Endothelial cell of umbilical vein (primary cell): ENCODE measurements at regions not wholly inside any gene's neighbourhood (a gene's known extent, or its start where the extent isn't known, plus 50 kb on each side); places are given as distances from the start of the nearest gene placed in this dataset.

Experiments
- FOS ChIP-seq: IDR thresholded peaks from 2 replicates; pipeline ENCODE4 v1.6.1; 2011; ENCODE audit warnings: mild to moderate bottlenecking, low read length, moderate library complexity, borderline replicate concordance; ENCODE audit not compliant: insufficient read depth
- GATA2 ChIP-seq: IDR thresholded peaks from 2 replicates; pipeline ENCODE4 v1.7.0; 2011; ENCODE audit warnings: low read depth, mild to moderate bottlenecking, moderate library complexity, mixed read lengths, low read length; ENCODE audit not compliant: insufficient read length, insufficient read depth
- JUN ChIP-seq: IDR thresholded peaks from 2 replicates; pipeline ENCODE4 v1.6.1; 2011; ENCODE audit warnings: borderline replicate concordance, low read depth; ENCODE audit not compliant: insufficient read length, insufficient read depth
- MYC ChIP-seq: IDR thresholded peaks from one replicate; pipeline ENCODE4 v1.6.1; 2011; ENCODE audit warnings: mild to moderate bottlenecking, low read depth, low read length
- POLR2A ChIP-seq: IDR thresholded peaks from 2 replicates; pipeline ENCODE4 v1.6.1; 2012; ENCODE audit warnings: low read depth, mild to moderate bottlenecking, control low read depth, low read length
- POLR2AphosphoS5 ChIP-seq: IDR thresholded peaks from 2 replicates; pipeline ENCODE4 v1.6.1; 2012; ENCODE audit warnings: low read depth, mild to moderate bottlenecking, control low read depth, low read length, moderate library complexity; ENCODE audit not compliant: insufficient read depth
- TF ChIP-seq, protein P1 (sequence below), 2 donors: IDR thresholded peaks; 1 replicate in 1 of 2; 2 replicates in 1 of 2; pipeline ENCODE4 v1.5.1; 2011; ENCODE audit warnings: low read length in 2 of 2, mild to moderate bottlenecking in 2 of 2, moderate library complexity in 2 of 2, control low read depth in 1 of 2, inconsistent platforms in 1 of 2, low read depth in 1 of 2; ENCODE audit not compliant: insufficient read depth in 1 of 2; ENCODE audit errors: extremely low read depth in 1 of 2
- TF ChIP-seq, protein P2 (sequence below): IDR thresholded peaks from 2 replicates; pipeline ENCODE4 v1.6.1; 2011; ENCODE audit not compliant: insufficient read depth, insufficient read length

DNA sequence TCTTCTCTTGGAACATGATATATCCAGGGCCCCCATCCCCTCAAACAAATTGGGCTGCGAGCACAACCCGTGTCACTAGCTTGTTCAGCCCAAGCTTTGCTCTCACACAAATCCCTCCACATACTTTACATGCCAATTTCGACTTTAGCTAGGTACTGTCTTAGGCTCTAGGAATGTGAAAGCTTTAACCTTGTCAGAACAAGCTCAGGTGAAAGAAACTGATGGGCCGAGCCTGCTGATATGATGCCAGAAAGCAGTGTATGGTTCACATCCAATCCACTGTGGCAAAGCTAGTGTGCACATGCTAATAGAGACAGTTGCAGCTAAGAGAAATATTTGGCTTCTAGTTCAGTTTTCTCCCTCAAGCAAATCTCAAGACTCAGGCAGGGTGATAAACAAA is 79.5 kb downstream of the TNFSF18 start:
- TF ChIP-seq JUN (no peak), FOS (no peak), POLR2AphosphoS5 (no peak), POLR2A (no peak), GATA2 (no peak), MYC (no peak)
- TF ChIP-seq, protein P1, sequence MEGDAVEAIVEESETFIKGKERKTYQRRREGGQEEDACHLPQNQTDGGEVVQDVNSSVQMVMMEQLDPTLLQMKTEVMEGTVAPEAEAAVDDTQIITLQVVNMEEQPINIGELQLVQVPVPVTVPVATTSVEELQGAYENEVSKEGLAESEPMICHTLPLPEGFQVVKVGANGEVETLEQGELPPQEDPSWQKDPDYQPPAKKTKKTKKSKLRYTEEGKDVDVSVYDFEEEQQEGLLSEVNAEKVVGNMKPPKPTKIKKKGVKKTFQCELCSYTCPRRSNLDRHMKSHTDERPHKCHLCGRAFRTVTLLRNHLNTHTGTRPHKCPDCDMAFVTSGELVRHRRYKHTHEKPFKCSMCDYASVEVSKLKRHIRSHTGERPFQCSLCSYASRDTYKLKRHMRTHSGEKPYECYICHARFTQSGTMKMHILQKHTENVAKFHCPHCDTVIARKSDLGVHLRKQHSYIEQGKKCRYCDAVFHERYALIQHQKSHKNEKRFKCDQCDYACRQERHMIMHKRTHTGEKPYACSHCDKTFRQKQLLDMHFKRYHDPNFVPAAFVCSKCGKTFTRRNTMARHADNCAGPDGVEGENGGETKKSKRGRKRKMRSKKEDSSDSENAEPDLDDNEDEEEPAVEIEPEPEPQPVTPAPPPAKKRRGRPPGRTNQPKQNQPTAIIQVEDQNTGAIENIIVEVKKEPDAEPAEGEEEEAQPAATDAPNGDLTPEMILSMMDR (IDR thresholded peaks at IDR 0.05; ENCODE audit: extremely low read depth in 1 of 2, insufficient read depth in 1 of 2, low read depth in 1 of 2, low read length in 2 of 2), result no peak
- TF ChIP-seq, protein P2, sequence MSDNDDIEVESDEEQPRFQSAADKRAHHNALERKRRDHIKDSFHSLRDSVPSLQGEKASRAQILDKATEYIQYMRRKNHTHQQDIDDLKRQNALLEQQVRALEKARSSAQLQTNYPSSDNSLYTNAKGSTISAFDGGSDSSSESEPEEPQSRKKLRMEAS, result no peak
